OCI-LY3 (cell line): ENCODE measurements at regions not wholly inside any gene's neighbourhood (a gene's known extent, or its start where the extent isn't known, plus 50 kb on each side); places are given as distances from the start of the nearest gene placed in this dataset.

Experiments
- H2AFZ ChIP-seq: fragments of 200-600, 300-600 bp; shearing (Covaris generic); 2 replicates; pipeline ENCODE4 v1.6.0; 2014; ENCODE audit warnings: antibody characterized with exemption, low read depth, low read length
- H3K27ac ChIP-seq: fragments of 200-600, 300-600 bp; sonication (generic); 2 replicates; pipeline ENCODE4 v1.5.1; 2014; ENCODE audit warnings: mild to moderate bottlenecking, low read length, moderate library complexity, mixed read lengths
- H3K27me3 ChIP-seq: fragments of 200-600, 300-600 bp; sonication (generic); 2 replicates; pipeline ENCODE4 v1.6.1; 2014; ENCODE audit warnings: low read depth, low read length, mixed read lengths
- H3K36me3 ChIP-seq: fragments of 200-600, 300-600 bp; sonication (generic); replicated peaks from 2 replicates; pipeline ENCODE3; 2014; ENCODE audit warnings: low read depth, low read length, mixed read lengths
- H3K4me1 ChIP-seq: fragments of 300-600, 200-600 bp; sonication (generic); 2 replicates; pipeline ENCODE4 v1.6.1; 2014; ENCODE audit warnings: low read length, mixed read lengths
- H3K4me2 ChIP-seq: fragments of 200-600, 300-600 bp; sonication (generic); 2 replicates; pipeline ENCODE4 v1.6.1; 2014; ENCODE audit warnings: low read length, mixed read lengths
- H3K4me3 ChIP-seq: fragments of 300-600, 200-600 bp; sonication (generic); 2 replicates; pipeline ENCODE4 v1.5.1; 2014; ENCODE audit warnings: antibody characterized with exemption, mild to moderate bottlenecking, low read length, moderate library complexity
- H3K79me2 ChIP-seq: fragments of 300-600, 200-600 bp; shearing (Covaris generic); 2 replicates; pipeline ENCODE4 v1.6.1; 2014; ENCODE audit warnings: mild to moderate bottlenecking, low read length, mixed read lengths
- H3K9ac ChIP-seq: fragments of 300-600, 200-600 bp; shearing (Covaris generic); 2 replicates; pipeline ENCODE4 v1.6.0; 2014; ENCODE audit warnings: mild to moderate bottlenecking, low read length, moderate library complexity
- H3K9me3 ChIP-seq: fragments of 200-600, 300-600 bp; shearing (Covaris generic); 2 replicates; pipeline ENCODE4 v1.6.1; 2014; ENCODE audit warnings: low read length, mixed read lengths; ENCODE audit not compliant: insufficient read depth
- H4K20me1 ChIP-seq: fragments of 200-600, 300-600 bp; sonication (generic); 2 replicates; pipeline ENCODE4 v1.6.1; 2016; ENCODE audit warnings: low read length, mixed read lengths; ENCODE audit not compliant: insufficient read depth
- CTCF ChIP-seq: fragments of 200-600, 300-600 bp; sonication (generic); IDR thresholded peaks from 2 replicates; pipeline ENCODE4 v1.5.1; 2014; ENCODE audit warnings: antibody characterized with exemption, low read length, low read depth
- EZH2phosphoT487 ChIP-seq: fragments of 200-600 bp; shearing (Covaris generic); IDR thresholded peaks from 2 replicates; pipeline ENCODE4 v1.6.1; 2018; ENCODE audit warnings: antibody characterized with exemption, mixed run types, low read depth

GRCh38 chr18:56257205-56257604 lies 381.2 kb downstream of the TXNL1 start:
- H3K9ac ChIP-seq, result peak overlapping the region; percentile 22

GRCh38 chr18:56256659-56257058 lies 381.7 kb downstream of the TXNL1 start:
- TF ChIP-seq EZH2phosphoT487 (no peak), CTCF (no peak)
- Histone ChIP-seq H3K36me3 (peaks cover 16% of the 10 kb centered on the region), H3K9ac (peak overlapping the region; percentile 22), H3K27me3 (no peaks in the 10 kb centered on the region), H3K27ac (peak overlapping the region; percentile 69), H3K9me3 (peaks cover 18% of the 10 kb centered on the region; the same call in 1 of the 2 replicates), H3K79me2 (no peaks in the 10 kb centered on the region), H3K4me3 (peak overlapping the region; percentile 14; the same call in 1 of the 2 replicates), H2AFZ (peak overlapping the region; percentile 44), H4K20me1 (no peaks in the 10 kb centered on the region), H3K4me1 (peaks cover 35% of the 10 kb centered on the region), H3K4me2 (peak overlapping the region; percentile 44)

More at GRCh38 chr18:56257205-56257604, 381.2 kb downstream of the TXNL1 start:
- H4K20me1 ChIP-seq, result no peaks in the 10 kb centered on the region
- peak overlapping the region; percentile 44 for H2AFZ ChIP-seq
- H3K79me2 ChIP-seq, result no peaks in the 10 kb centered on the region
- no peaks in the 10 kb centered on the region for H3K27me3 ChIP-seq
- peaks cover 18% of the 10 kb centered on the region; the same call in 1 of the 2 replicates for H3K9me3 ChIP-seq
- TF ChIP-seq CTCF, result no peak
- no peak for TF ChIP-seq EZH2phosphoT487
- H3K27ac ChIP-seq, result peak overlapping the region; percentile 69
- H3K4me1 ChIP-seq, result peaks cover 29% of the 10 kb centered on the region
- H3K4me3 ChIP-seq, result peak overlapping the region; percentile 14; the same call in 1 of the 2 replicates
- peaks cover 16% of the 10 kb centered on the region for H3K36me3 ChIP-seq
- H3K4me2 ChIP-seq, result peak overlapping the region; percentile 44

GRCh38 chr18:56255381-56255780 lies 383.0 kb downstream of the TXNL1 start:
- Histone ChIP-seq H3K4me3 (no peak overlapping the region), H2AFZ (no peak overlapping the region), H3K4me1 (peaks cover 47% of the 10 kb centered on the region), H3K9me3 (peaks cover 18% of the 10 kb centered on the region; the same call in 1 of the 2 replicates), H4K20me1 (no peaks in the 10 kb centered on the region), H3K4me2 (no peak overlapping the region), H3K27ac (no peak overlapping the region), H3K79me2 (no peaks in the 10 kb centered on the region), H3K36me3 (peaks cover 16% of the 10 kb centered on the region), H3K9ac (no peak overlapping the region), H3K27me3 (no peaks in the 10 kb centered on the region)
- no peak for TF ChIP-seq EZH2phosphoT487

- no peaks in the 10 kb centered on the region for H4K20me1 ChIP-seq
- no peak overlapping the region for H3K4me2 ChIP-seq
- no peak overlapping the region for H3K9ac ChIP-seq
- no peak overlapping the region; the same call in 1 of the 2 replicates for H2AFZ ChIP-seq
- peaks cover 63% of the 10 kb centered on the region for H3K4me1 ChIP-seq
- H3K9me3 ChIP-seq, result peaks cover 18% of the 10 kb centered on the region; the same call in 1 of the 2 replicates
- no peaks in the 10 kb centered on the region for H3K27me3 ChIP-seq
- no peak overlapping the region for H3K4me3 ChIP-seq
- peaks cover 18% of the 10 kb centered on the region for H3K36me3 ChIP-seq
- H3K79me2 ChIP-seq, result no peaks in the 10 kb centered on the region
- TF ChIP-seq CTCF, result no peak
- TF ChIP-seq EZH2phosphoT487, result no peak
- no peak overlapping the region for H3K27ac ChIP-seq
Measured at GRCh38 chr18:56252456-56252855, 385.9 kb downstream of the TXNL1 start.
